ENCODE measurements at regions not wholly inside any gene's neighbourhood (a gene's known extent, or its start where the extent isn't known, plus 50 kb on each side); places are given as distances from the start of the nearest gene placed in this dataset.

- TF ChIP-seq EZH2phosphoT487 (IDR thresholded peaks at IDR 0.05; ENCODE audit: low read length): no peak
- TF ChIP-seq CTCF (IDR thresholded peaks at IDR 0.05; ENCODE audit: low read length): no peak
Measured at GRCh38 chrX:122363112-122363795, 820.8 kb upstream of the GRIA3 start.
